NCI-H2196 treated with DMSO at 0.1 percent for 48 hours (cell line): ENCODE measurements at regions not wholly inside any gene's neighbourhood (a gene's known extent, or its start where the extent isn't known, plus 50 kb on each side); places are given as distances from the start of the nearest gene placed in this dataset.
A peak's percentile ranks its signal among the peaks of the same experiment; 100 is the strongest.

Source experiments
- DNase-seq: peaks from one replicate; lab custom pipeline; 2025; ENCODE audit not compliant: unreplicated experiment; lab: John Stamatoyannopoulos, UW

DNA sequence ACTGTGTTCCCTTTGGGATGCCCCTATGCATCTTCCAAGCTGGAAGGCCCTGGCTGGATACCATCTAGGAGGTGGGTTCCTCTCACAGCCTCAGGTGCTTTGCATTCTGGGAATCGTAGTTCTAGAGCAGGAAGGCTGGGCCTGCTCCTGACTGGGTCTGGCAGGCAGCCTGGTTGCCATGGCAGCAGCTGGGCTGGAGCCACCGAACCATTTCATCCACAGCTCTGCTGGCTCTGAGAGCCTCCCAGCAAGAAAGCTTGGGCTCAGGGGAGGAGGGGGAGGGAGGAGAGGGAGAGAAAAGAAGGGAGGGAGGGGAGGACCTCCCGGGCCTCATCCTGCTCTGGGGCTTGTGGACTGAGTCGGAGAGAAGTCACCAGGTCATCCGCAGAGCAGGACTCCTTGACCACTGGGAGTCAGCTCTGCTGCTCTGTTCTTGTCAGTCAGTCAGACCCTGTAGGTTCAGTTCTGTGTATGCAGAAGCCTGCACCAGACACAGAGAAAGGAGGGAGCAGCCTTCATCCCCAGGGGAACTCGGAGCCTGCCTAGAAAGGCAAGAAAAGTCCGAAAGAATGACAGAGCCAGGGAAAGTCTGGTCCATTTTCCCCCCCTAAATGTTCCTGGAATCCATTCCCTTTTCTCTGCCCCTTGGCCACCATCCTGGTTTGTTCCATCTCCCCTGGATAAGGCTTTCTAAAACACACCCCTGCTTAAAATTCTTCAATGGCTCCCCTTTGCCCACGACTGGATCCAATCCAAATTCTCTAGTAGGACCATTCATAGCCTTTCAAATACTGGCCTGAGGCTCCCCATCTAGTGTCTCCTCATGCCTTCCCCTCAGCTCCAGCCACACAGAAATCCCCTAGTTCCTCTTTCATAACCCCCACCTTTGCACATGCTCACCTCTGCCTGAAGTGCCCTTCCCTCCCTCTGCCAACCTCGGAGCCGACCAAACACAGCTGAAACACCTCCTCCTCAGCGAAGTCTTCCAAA is 65.4 kb upstream of the ARAP3 start:
- peak; percentile 86 for DNase-seq

DNA sequence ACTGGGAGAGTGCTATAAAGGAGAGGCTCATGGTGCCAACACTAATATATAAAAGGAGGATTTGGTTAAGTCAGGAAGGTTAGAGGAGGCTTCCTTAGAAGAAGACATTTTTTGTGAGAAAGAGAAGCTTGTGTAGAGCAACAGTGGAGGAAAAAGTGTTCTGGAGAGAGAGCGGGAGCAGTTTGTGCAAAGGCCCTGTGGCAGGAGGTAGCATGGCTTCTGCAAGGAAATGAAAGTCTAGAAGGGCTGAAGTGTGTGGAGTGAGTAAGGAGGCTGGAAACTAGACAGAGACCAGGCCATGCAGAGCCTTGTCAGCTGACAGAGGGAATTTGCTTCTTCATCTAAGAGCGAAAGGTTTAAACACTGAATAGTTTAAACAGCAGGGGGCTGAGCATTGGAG is 64.4 kb upstream of the ARAP3 start:
- no peak for DNase-seq

DNA sequence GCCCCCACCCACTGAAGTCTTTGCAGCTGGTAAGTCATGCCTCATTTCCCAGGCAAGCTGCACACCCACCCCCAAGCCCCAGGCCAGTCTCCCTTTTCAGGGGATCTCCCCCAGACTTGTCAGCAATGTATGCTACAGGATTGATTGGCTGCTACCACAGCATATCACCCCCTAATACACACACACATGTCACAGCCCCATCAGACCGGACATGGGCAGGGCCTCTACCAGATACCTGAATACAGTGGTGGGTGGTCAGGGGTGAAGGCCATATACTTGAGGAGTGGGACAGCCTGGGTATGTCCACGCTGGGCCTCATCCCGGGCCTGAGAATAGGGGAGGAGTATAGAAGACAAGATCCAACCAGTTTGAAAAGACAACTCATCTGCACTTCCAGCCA is 63.4 kb upstream of the ARAP3 start:
- no peak for DNase-seq

DNA sequence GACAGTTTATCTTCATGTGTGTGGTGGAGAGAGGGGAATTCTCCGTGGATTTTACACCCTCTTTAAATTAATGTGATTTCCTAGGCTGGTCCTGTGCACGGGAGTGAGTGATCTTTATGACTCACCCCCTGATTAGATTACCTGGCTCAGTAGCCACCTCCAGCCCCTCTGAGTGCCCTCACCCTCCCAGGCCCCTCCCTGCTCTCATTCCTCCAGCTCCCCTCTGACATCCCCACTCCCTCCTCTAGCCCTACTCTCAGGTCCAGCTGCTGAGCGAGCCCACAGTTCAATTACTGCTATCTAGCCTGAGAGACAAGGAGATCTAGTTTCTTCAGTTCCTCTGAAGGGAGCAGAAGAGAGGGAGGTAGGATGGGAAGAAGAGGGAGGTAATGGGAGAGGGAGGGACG is 61.8 kb upstream of the ARAP3 start:
- DNase-seq, result peak; percentile 67

DNA sequence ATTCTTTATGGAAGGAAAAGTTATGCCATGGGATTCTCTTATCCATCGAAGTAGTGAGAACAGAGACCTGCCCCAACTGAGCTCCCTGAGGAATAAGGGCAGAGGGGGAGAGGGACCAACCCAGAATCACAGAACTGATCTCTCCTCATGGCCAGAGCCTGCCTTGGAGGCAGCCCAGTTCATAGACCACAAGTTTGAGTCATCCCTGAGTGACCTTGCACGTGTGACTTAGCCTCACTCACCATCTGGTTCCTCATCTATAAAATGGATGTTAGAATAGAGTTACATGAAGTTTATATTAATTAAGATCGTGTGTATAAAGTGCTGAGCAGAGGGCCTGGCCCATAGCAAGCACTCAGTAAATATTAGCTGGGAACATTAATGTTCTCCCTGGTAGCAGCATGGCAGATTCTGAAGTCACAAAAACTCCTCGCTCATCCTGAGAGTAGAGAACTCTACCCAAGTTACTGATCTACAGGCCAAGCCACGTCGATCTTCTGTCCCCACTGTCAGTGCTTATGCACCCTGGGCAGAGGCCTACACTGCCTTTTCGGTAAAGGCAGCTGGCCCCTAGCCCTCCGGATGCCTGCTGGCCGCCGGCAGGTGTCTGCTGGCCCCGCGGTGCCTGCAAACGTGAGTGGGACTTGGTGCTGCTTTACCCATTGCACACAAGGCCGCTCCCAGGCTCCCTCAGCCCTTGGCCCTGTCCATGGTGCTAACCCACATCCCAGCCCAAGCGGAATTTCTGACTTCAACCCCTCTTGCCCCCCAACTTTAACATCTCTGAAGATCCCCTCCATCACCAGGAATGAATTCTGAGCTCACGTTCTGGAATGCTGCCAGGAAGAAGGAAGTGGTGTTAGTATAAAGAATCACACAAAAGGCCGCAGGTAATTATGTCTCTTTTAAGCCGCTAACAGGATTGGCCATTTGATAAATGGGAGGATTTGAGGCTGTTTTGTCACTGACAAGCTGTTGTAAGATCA is 61.1 kb upstream of the ARAP3 start:
- DNase-seq, result peak; percentile 67

DNA sequence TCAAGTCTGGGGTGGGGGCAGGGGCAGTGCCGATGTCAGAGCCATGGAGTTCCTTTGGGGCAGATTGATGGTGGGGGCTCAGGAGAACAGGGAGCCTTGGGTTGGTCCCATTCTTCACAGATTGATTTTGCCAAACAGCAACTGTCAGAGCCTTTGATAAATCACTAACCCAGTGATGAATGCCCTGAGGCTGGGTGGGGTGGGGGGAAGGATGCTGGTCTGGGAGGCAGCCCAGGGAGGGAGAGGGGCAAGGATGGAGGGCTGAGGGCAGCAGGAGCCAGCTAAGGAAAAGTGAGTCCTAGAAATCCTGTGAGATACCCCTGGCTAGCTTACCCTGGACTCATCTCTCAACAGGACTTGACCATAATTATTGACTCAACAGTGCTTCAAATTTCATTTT is 60.1 kb upstream of the ARAP3 start:
- no peak for DNase-seq

DNA sequence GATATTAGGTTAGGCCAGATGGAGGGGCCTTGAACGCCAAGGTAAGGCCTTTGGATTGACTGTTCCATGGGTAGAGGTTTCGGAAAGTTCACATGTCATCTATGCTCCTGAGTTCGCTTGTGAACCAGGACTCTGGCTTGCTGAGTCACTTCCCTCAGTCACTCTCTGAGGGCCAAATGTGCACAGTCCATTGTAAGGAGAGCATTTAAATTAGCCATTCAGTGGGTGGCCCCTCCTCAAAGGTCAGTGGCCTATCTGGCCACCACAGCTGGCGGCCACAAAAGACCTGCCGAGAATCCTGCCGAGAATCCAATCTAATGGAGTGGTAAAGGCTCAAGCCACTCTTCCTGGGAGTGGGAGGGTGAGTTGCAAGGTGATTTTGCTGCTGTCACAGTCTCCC is 58.9 kb upstream of the ARAP3 start:
- DNase-seq, result no peak

DNA sequence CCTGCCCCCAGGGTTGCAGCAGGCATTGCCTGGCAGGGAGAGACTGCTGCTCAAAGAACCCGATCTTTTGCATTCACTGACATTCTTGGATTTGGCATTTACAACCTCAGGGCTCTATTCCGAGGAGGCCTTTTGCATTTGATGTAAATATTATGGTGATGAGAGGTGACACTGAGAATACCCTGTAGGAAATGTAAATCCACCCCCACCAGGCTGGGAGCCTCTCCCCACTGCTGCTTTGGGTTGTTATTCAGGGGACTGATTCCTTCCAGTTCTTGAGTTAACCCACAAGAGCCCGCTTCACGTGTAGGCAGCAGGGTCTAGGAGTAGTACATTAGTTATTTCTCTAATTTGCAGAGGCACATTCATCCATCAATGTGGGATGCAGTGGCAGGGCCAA is 55.5 kb upstream of the ARAP3 start:
- DNase-seq, result no peak

DNA sequence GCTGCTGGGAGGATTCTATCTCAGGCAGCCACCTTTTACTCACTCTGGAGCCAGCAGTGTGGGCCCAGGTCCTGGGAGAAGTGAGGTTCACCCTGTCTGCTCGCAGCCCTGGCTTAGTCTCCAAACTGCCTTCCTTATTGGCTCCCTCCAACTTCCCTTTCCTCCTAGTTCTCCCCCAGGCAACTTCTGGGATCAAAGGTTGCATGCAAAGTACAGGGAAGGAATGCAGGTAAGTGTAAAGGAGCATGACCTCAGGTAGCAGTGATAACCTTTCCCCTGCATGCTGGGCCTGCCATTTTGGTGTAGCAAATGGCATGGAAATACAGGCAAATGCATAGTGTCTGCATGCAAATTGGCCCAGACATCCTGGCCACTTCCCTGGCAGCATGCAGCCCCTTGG is 53.8 kb upstream of the ARAP3 start:
- no peak for DNase-seq

DNA sequence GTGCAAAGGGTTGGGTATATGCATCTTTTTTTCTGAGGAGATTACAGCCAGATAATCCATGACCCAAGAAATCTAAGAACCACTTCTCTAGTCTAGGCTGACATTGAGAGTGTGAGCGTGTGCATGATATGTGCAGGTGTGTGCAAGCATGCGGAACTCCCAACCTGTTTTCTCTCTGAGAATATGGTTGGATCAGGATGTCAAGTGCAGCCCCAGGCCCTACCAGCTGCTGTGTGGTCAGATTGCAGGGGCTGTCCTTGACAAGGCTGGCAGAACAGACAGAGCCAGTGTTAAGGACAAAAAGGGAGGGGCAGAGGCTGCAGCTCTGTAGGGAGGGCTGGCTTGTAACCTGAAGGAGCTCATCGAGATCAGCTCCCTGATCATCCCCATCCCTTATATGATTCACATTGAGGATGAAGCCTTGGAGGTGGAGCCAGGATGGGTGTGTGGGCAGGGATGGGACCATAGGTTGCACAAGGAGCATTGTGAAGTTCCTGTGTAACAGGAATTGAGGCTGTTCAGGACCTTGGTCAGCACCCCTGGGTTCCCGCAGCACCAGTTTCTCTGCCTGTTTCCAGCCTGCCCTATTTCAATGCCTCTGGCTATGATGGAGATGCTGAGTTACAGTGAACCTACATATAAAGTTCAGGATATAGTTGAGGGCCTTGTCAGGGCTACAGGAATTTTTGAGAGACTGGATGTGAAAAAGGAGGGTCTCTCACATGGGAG is 52.6 kb upstream of the ARAP3 start:
- DNase-seq, result peak; percentile 45

DNA sequence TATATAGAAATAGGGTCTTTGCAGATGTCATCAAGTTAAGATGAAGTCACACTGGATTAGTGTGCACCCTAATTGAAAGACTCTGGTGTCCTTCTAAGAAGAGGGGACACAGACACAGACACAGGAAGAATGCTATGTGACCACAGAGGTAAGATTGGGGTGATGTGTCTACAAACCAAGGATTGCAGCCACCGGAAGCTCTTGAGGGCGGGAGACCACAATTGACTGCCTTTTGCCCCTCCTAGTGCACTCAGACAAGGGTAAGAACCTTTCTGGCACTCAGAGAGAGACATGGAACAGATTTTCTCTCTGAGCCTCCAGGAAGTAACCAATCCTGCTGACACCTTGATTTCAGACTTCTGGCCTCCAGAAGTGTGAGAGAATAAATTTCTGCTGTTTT is 51.2 kb upstream of the ARAP3 start:
- no peak for DNase-seq

DNA sequence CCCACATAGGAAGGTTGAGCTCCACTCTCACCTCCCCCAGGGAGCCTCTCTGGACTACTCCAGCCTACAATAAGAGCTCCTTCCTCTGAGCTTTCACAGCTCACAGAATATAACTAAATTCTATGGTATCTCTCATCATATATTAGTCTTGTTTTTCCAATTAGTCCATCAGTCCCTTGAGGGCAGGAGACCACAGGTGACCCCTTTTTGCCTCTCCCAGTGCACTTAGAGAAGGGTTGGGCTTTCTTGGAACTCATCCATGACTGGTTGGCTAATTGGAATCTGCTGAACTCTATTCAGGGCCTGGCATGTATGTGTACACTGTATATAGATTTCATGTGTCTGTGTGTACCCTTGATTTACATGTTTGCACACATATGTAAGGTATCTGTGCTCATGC is 50.4 kb upstream of the ARAP3 start:
- no peak for DNase-seq
